ENCODE measurements at regions not wholly inside any gene's neighbourhood (a gene's known extent, or its start where the extent isn't known, plus 50 kb on each side); places are given as distances from the start of the nearest gene placed in this dataset.

DNA sequence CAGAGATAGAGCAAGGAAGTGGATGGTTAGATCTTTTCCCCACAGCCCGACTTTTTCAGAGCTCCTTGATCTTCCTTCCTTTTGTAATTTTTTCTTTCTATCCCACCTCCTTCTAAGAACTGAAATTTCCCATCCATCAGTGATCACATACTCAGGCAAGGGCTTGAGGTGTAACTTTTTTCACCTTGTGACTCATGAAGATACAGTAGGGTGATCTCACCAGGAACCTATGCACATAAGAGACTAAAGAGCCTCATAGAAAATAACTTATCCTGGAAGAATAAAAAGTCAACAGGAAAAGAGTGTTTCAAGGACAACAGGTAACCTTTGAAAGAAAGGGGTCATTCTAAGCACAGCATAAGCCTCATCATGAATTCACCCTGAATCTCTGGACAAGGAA lies 131.2 kb upstream of the HCCS start:
- TF ChIP-seq, protein P1, sequence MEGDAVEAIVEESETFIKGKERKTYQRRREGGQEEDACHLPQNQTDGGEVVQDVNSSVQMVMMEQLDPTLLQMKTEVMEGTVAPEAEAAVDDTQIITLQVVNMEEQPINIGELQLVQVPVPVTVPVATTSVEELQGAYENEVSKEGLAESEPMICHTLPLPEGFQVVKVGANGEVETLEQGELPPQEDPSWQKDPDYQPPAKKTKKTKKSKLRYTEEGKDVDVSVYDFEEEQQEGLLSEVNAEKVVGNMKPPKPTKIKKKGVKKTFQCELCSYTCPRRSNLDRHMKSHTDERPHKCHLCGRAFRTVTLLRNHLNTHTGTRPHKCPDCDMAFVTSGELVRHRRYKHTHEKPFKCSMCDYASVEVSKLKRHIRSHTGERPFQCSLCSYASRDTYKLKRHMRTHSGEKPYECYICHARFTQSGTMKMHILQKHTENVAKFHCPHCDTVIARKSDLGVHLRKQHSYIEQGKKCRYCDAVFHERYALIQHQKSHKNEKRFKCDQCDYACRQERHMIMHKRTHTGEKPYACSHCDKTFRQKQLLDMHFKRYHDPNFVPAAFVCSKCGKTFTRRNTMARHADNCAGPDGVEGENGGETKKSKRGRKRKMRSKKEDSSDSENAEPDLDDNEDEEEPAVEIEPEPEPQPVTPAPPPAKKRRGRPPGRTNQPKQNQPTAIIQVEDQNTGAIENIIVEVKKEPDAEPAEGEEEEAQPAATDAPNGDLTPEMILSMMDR (IDR thresholded peaks at IDR 0.05; ENCODE audit: low read depth, low read length): no peak
- Histone ChIP-seq H3K27ac (no peak overlapping the region), H3K4me3 (ENCODE audit: low read depth, low read length) (no peak overlapping the region), H3K27me3 (ENCODE audit: insufficient read depth, low read depth, severe bottlenecking) (no peaks in the 10 kb centered on the region), H3K36me3 (no peaks in the 10 kb centered on the region), H3K9me3 (ENCODE audit: severe bottlenecking) (no peaks in the 10 kb centered on the region)
- no peak for DNase-seq

DNA sequence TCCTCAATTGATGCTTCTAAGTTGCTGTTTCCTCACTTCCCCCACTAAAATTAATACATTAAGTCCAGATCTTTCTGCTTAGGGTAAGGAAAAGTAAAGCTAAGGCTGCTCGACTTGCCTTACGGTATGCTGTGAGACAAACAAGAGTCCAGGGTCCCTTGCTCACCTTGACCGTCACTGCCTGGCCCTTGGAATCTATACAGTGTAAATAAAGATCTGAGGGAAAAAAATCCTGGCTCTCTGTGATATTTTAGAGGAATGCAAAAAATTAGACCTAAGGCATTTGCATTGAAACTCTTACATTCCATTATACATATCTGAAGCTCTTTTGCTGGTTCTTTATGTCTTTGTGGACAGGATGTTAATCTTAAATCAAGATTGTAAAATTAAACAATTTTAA lies 129.6 kb upstream of the HCCS start:
- Histone ChIP-seq H3K27ac (no peak overlapping the region), H3K27me3 (ENCODE audit: insufficient read depth, low read depth, severe bottlenecking) (no peaks in the 10 kb centered on the region), H3K36me3 (no peaks in the 10 kb centered on the region), H3K9me3 (ENCODE audit: severe bottlenecking) (no peaks in the 10 kb centered on the region), H3K4me3 (ENCODE audit: low read depth, low read length) (no peak overlapping the region)
- TF ChIP-seq, protein P1 (IDR thresholded peaks at IDR 0.05; ENCODE audit: low read depth, low read length): no peak
- no peak for DNase-seq

DNA sequence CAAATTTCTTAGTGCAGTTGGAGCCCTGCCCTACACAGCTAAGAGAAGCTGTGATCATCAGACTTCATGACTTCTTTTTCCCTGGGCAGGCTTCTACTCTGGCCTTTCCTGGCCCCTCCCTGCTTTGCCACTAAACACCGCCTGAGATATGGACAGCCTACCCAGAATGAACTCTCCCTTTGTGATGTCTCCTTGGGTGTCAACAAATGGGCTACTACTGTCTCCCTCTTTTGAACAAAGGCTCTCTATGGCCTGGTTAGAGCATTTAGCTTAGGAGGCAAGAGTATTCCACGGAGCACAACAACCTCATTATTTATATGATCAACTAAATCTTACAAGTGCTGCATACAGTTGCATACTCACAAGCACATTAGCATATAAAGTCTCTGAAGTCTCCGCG lies 127.6 kb upstream of the HCCS start:
- Histone ChIP-seq H3K36me3 (no peaks in the 10 kb centered on the region), H3K27ac (no peak overlapping the region), H3K27me3 (ENCODE audit: insufficient read depth, low read depth, severe bottlenecking) (no peaks in the 10 kb centered on the region), H3K4me3 (ENCODE audit: low read depth, low read length) (no peak overlapping the region), H3K9me3 (ENCODE audit: severe bottlenecking) (no peaks in the 10 kb centered on the region)
- no peak for DNase-seq
- TF ChIP-seq, protein P1 (IDR thresholded peaks at IDR 0.05; ENCODE audit: low read depth, low read length): no peak

DNA sequence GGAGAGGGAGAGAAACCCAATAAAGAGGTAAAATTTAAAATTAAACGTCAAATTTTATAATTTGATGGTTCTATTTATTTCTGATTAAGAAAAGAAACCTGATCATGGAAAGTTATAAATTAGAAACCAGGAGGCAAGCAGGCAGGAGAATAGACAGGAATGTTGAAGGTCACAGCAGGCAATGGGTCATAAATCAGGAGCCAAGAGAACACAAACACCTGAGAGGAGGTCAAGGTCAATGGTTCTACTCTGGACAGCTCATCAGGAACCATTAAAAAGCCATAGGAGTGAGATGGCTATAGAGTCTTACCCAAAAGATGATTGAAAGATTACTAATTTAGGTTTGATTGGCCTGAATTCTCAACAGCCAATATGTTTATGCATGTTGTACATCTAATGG lies 126.9 kb upstream of the HCCS start:
- H3K27me3 ChIP-seq (ENCODE audit: insufficient read depth, low read depth, severe bottlenecking): no peaks in the 10 kb centered on the region

DNA sequence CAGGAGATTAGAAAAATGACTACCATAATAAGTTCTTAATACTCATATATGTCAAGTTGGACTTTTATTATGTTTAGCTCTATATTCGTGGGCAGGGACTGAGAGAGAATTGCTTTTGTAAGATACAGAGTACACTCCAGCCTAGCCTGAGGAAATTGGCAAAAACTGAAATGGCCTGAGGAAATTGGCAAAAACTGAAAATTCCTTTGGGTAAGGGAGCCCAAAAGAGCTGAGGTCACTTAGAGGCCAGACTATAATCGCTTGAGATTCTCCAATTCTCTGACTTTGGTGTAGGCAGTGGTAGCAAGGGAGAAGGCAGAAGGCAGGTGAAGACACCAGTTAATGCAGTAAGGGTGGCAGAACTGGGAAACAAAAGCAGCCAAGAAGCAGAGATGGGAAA lies 124.5 kb upstream of the HCCS start:
- Histone ChIP-seq H3K9me3 (ENCODE audit: severe bottlenecking) (no peaks in the 10 kb centered on the region), H3K27me3 (ENCODE audit: insufficient read depth, low read depth, severe bottlenecking) (no peaks in the 10 kb centered on the region), H3K4me3 (ENCODE audit: low read depth, low read length) (no peak overlapping the region), H3K36me3 (no peaks in the 10 kb centered on the region), H3K27ac (no peak overlapping the region)
- DNase-seq: no peak
- TF ChIP-seq, protein P1 (IDR thresholded peaks at IDR 0.05; ENCODE audit: low read depth, low read length): no peak

More for the DNA sequence above, 126.9 kb upstream of the HCCS start:
- no peaks in the 10 kb centered on the region for H3K9me3 ChIP-seq (ENCODE audit: severe bottlenecking)
- TF ChIP-seq, protein P1 (IDR thresholded peaks at IDR 0.05; ENCODE audit: low read depth, low read length): no peak
- no peak overlapping the region for H3K27ac ChIP-seq
- no peaks in the 10 kb centered on the region for H3K36me3 ChIP-seq
- no peak for DNase-seq
- no peak overlapping the region for H3K4me3 ChIP-seq (ENCODE audit: low read depth, low read length)

DNA sequence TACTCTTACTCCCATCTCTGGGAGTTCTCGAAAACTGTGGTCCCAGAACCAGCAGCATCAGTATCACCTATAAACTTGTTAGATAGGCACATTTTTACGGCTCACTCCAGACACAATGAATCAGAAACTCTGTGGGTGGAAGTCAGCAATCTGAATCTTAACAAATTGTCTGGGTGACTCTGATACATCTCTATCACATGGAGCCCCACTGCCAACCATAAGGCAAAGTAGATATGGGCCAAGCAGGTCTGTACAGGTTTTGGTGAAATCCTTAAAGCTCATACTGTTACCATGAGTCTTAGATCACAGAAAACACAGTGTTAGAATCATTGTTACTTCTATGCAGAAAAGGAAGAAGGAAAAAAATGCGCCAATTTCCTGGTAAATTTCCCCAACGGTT lies 122.5 kb upstream of the HCCS start:
- no peak for DNase-seq
- Histone ChIP-seq H3K9me3 (ENCODE audit: severe bottlenecking) (no peaks in the 10 kb centered on the region), H3K27me3 (ENCODE audit: insufficient read depth, low read depth, severe bottlenecking) (no peaks in the 10 kb centered on the region), H3K36me3 (no peaks in the 10 kb centered on the region), H3K27ac (no peak overlapping the region), H3K4me3 (ENCODE audit: low read depth, low read length) (no peak overlapping the region)
- TF ChIP-seq, protein P1 (IDR thresholded peaks at IDR 0.05; ENCODE audit: low read depth, low read length): no peak

Measured in WERI-Rb-1 (cell line).